ENCODE measurements at regions not wholly inside any gene's neighbourhood (a gene's known extent, or its start where the extent isn't known, plus 50 kb on each side); places are given as distances from the start of the nearest gene placed in this dataset.

GRCh38 chr10:36391405-36391804 is 734.0 kb upstream of the ANKRD30A start:
- DNase-seq (no peak), ATAC-seq (replicated peaks in 1 of 2) (no peak)
- no peaks in the 10 kb centered on the region for H3K4me1 Mint-ChIP-seq (ENCODE audit: low read depth)
- H3K36me3 Mint-ChIP-seq (ENCODE audit: insufficient read depth in 2 of 2) = peaks cover 0 to 3% of the 10 kb centered on the region in 2 donors
- H3K27ac Mint-ChIP-seq = no peak overlapping the region
- no peak overlapping the region for H3K4me3 Mint-ChIP-seq
- no peaks in the 10 kb centered on the region for H3K27me3 Mint-ChIP-seq (ENCODE audit: low read depth)
- peaks cover 3 to 8% of the 10 kb centered on the region in 2 donors for H3K9me3 Mint-ChIP-seq

GRCh38 chr10:36390221-36390620 is 735.2 kb upstream of the ANKRD30A start:
- Mint-ChIP-seq H3K27ac (no peak overlapping the region), H3K4me1 (ENCODE audit: low read depth) (no peaks in the 10 kb centered on the region), H3K9me3 (peaks cover 3 to 8% of the 10 kb centered on the region in 2 donors), H3K36me3 (ENCODE audit: insufficient read depth in 2 of 2) (peaks cover 0 to 3% of the 10 kb centered on the region in 2 donors), H3K4me3 (no peak overlapping the region), H3K27me3 (ENCODE audit: low read depth) (no peaks in the 10 kb centered on the region)
- ATAC-seq (replicated peaks in 1 of 2) (no peak), DNase-seq (no peak)

- ATAC-seq (replicated peaks in 1 of 2) (no peak), DNase-seq (no peak)
- no peak overlapping the region for H3K4me3 Mint-ChIP-seq
- peaks cover 0 to 5% of the 10 kb centered on the region in 2 donors for H3K9me3 Mint-ChIP-seq
- H3K4me1 Mint-ChIP-seq (ENCODE audit: low read depth) = no peaks in the 10 kb centered on the region
- H3K27ac Mint-ChIP-seq = no peak overlapping the region
- H3K36me3 Mint-ChIP-seq (ENCODE audit: insufficient read depth in 2 of 2) = no peaks in the 10 kb centered on the region
- no peaks in the 10 kb centered on the region for H3K27me3 Mint-ChIP-seq (ENCODE audit: low read depth)
These were observed 737.2 kb upstream of the ANKRD30A start for GRCh38 chr10:36388166-36388565.

- no peaks in the 10 kb centered on the region for H3K27me3 Mint-ChIP-seq (ENCODE audit: low read depth)
- H3K4me1 Mint-ChIP-seq (ENCODE audit: low read depth) = no peaks in the 10 kb centered on the region
- ATAC-seq (replicated peaks in 1 of 2) = no peak
These were observed 739.7 kb upstream of the ANKRD30A start for GRCh38 chr10:36385693-36386092.

DNA sequence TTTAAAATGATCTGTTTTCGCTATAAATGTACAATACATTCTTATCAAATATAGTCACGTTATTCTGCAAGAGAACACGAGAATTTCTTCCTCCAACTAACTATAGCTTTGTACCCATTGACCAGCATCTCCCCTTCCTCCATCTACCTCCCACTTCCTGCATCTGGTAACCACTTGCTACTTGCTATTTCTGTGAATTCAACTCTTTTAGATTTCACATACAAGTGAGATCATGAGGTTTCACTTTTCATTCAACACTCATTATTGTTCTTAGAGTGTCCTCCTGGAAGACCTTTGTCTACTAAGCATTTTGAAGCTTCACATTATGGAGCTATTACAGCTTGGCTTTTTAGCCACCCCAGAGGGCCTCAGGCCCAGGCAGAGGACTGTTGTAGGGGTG is 741.3 kb upstream of the FZD8 start:
- H3K9me3 Mint-ChIP-seq = peaks cover 2 to 7% of the 10 kb centered on the region in 2 donors
- DNase-seq (no peak), ATAC-seq (replicated peaks in 1 of 2) (no peak)
- H3K4me1 Mint-ChIP-seq (ENCODE audit: low read depth) = no peaks in the 10 kb centered on the region
- H3K4me3 Mint-ChIP-seq = no peak overlapping the region
- no peaks in the 10 kb centered on the region for H3K36me3 Mint-ChIP-seq (ENCODE audit: insufficient read depth in 2 of 2)
- no peaks in the 10 kb centered on the region for H3K27me3 Mint-ChIP-seq (ENCODE audit: low read depth)
- H3K27ac Mint-ChIP-seq = no peak overlapping the region

More at GRCh38 chr10:36385693-36386092, 739.7 kb upstream of the ANKRD30A start:
- Mint-ChIP-seq H3K9me3 (peaks cover 0 to 5% of the 10 kb centered on the region in 2 donors), H3K4me3 (no peak overlapping the region), H3K27ac (no peak overlapping the region), H3K36me3 (ENCODE audit: insufficient read depth in 2 of 2) (no peaks in the 10 kb centered on the region)
- DNase-seq = no peak

DNA sequence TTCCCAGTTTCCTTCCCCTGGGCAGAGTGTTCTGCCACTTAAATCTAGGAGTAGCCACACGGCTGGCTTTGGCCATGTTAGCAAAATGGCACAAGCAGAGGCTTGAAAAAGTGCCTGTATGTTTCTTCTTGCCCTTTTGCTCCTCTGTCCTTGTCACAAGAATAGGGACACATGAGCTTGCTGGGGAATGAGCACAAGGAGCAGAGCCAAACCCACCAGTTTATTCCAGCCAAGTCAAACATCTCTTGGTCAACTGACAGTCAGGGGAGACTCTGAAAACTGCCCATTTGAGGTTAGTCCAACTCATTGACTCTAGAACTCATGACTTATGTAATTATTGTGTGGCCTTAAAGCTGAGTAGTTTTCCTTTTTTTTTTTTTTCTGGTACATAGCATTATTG is 739.7 kb upstream of the FZD8 start:
- Mint-ChIP-seq H3K4me3 (no peak overlapping the region), H3K36me3 (ENCODE audit: insufficient read depth in 2 of 2) (no peaks in the 10 kb centered on the region), H3K9me3 (peaks cover 4 to 7% of the 10 kb centered on the region in 2 donors), H3K27me3 (ENCODE audit: low read depth) (no peaks in the 10 kb centered on the region), H3K4me1 (ENCODE audit: low read depth) (no peaks in the 10 kb centered on the region), H3K27ac (no peak overlapping the region)
- ATAC-seq (replicated peaks in 1 of 2) (no peak), DNase-seq (no peak)

DNA sequence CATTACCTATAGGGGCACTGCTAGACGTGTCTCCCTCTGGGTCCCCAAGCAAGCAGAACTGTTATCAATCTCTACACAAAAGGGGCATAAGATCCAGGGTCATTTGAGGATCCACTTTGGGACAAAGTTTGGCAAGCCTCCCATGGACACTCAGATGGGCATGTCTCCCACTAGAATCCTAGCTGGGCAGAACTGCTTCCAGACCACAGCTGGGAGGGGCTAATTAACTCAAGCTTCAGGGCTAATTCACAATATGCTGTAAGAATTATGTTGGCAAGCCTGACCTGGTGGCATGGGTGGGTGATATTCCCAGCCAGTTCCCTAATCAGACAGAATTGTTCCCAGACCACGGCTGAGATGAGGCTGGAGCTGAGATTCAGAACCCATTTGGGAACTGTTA is 738.4 kb upstream of the FZD8 start:
- H3K9me3 Mint-ChIP-seq = peaks cover 3 to 4% of the 10 kb centered on the region in 2 donors
- no peaks in the 10 kb centered on the region for H3K4me1 Mint-ChIP-seq (ENCODE audit: low read depth)
- DNase-seq (no peak), ATAC-seq (replicated peaks in 1 of 2) (no peak)
- H3K27ac Mint-ChIP-seq = no peak overlapping the region
- H3K36me3 Mint-ChIP-seq (ENCODE audit: insufficient read depth in 2 of 2) = no peaks in the 10 kb centered on the region
- no peak overlapping the region for H3K4me3 Mint-ChIP-seq
- no peaks in the 10 kb centered on the region for H3K27me3 Mint-ChIP-seq (ENCODE audit: low read depth)

- Mint-ChIP-seq H3K27me3 (ENCODE audit: low read depth) (no peaks in the 10 kb centered on the region), H3K4me3 (no peak overlapping the region)
These were observed 733.0 kb upstream of the FZD8 start for GRCh38 chr10:36375107-36375506.

DNA sequence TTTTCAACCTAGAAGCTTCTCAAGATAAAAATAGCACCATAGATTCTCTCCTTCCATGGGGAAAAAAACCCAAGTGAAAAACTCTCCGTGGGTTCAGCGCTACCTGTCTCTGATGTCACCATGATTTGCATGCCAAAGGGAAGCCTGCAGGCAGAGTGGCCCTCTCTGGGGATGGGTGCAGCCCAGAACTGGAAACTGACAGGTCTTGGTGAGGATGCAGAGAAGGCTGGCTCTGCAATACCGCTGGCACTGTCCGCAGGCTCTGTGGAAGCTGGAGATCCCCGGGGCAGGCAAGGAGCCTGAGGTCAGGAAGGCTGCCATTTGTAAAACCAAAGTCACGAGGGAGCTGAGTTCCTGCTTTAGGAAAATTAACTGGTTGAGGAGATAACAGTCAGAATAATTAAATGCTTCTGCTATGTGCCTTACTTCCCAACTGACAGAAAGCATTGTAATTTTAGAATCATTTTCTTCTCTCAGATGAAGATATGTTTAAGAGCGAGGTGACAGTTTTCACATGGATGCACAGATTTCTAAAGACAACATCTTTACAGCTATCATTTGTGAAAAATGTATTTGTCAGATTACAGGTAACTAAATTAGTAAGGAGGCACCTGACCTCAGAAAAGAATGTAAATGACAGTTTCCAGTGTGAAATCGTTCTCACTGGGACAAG is 731.5 kb upstream of the FZD8 start:
- Mint-ChIP-seq H3K9me3 (peaks cover 1 to 2% of the 10 kb centered on the region in 2 donors), H3K4me3 (no peak overlapping the region), H3K4me1 (ENCODE audit: low read depth) (no peaks in the 10 kb centered on the region), H3K27me3 (ENCODE audit: low read depth) (no peaks in the 10 kb centered on the region), H3K36me3 (ENCODE audit: insufficient read depth in 2 of 2) (peaks cover 0 to 1% of the 10 kb centered on the region in 2 donors), H3K27ac (no peak overlapping the region)
- DNase-seq = no peak
- ATAC-seq (replicated peaks in 1 of 2) = no peak

More at GRCh38 chr10:36375107-36375506, 733.0 kb upstream of the FZD8 start:
- no peak for ATAC-seq (replicated peaks in 1 of 2)
- no peak overlapping the region for H3K27ac Mint-ChIP-seq
- H3K9me3 Mint-ChIP-seq = peaks cover 3 to 4% of the 10 kb centered on the region in 2 donors
- peaks cover 0 to 1% of the 10 kb centered on the region in 2 donors for H3K36me3 Mint-ChIP-seq (ENCODE audit: insufficient read depth in 2 of 2)
- no peak for DNase-seq
- no peaks in the 10 kb centered on the region for H3K4me1 Mint-ChIP-seq (ENCODE audit: low read depth)

DNA sequence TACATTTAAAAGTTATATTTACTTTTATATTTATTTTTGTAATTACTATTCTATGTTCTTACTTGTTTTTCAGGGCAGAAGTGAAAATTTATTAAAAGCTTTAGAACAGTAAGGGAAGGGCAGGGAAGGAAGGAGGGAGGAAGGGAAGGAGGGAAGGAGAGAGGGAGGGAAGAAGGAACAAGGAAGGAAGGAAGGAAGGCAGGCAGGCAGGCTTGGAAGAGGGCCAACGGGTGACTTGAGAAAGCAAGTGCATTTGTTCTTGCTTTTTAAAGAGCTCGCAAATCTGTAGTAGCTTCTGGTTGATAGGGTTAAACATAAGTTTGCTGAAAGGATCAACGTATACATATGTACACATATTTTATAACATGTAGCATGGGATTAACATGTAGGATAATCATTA is 725.3 kb upstream of the FZD8 start:
- no peak for DNase-seq
- ATAC-seq (replicated peaks in 1 of 2) = no peak
- Mint-ChIP-seq H3K27ac (no peak overlapping the region), H3K4me3 (no peak overlapping the region), H3K36me3 (ENCODE audit: insufficient read depth in 2 of 2) (peaks cover 3% of the 10 kb centered on the region in 2 donors), H3K27me3 (ENCODE audit: low read depth) (no peaks in the 10 kb centered on the region), H3K9me3 (peaks cover 4% of the 10 kb centered on the region in 2 donors), H3K4me1 (ENCODE audit: low read depth) (no peaks in the 10 kb centered on the region)

- peaks cover 3% of the 10 kb centered on the region in 2 donors for H3K36me3 Mint-ChIP-seq (ENCODE audit: insufficient read depth in 2 of 2)
- no peak overlapping the region for H3K4me3 Mint-ChIP-seq
- DNase-seq = no peak
- peaks cover 4% of the 10 kb centered on the region in 2 donors for H3K9me3 Mint-ChIP-seq
- no peaks in the 10 kb centered on the region for H3K4me1 Mint-ChIP-seq (ENCODE audit: low read depth)
- ATAC-seq (replicated peaks in 1 of 2) = no peak
- H3K27me3 Mint-ChIP-seq (ENCODE audit: low read depth) = no peaks in the 10 kb centered on the region
- no peak overlapping the region for H3K27ac Mint-ChIP-seq
These were observed 724.7 kb upstream of the FZD8 start for GRCh38 chr10:36366843-36367242.

DNA sequence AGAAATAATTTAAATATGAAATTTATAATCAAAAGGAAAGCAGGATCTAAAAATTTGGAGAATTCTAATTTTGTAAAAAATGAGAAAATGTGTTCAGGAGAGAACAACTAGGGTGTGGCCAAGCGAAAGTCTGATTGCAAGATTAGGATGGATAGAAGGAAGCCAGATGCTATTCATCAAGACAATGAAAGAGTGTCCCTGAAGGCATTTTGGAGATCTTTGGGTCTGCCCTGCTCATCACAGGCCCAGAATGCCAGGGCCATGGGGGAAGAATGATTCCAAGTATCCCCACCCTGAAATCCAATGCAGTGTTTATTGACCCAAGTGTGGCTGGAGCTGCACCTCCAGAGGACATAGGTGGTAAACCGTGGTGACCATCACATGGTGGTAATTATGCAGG is 724.0 kb upstream of the FZD8 start:
- Mint-ChIP-seq H3K4me1 (ENCODE audit: low read depth) (no peaks in the 10 kb centered on the region), H3K27me3 (ENCODE audit: low read depth) (no peaks in the 10 kb centered on the region), H3K9me3 (peaks cover 4% of the 10 kb centered on the region in 2 donors), H3K36me3 (ENCODE audit: insufficient read depth in 2 of 2) (peaks cover 3% of the 10 kb centered on the region in 2 donors), H3K4me3 (no peak overlapping the region), H3K27ac (no peak overlapping the region)
- no peak for ATAC-seq (replicated peaks in 1 of 2)
- no peak for DNase-seq

- H3K27ac Mint-ChIP-seq = no peak overlapping the region
- H3K4me1 Mint-ChIP-seq (ENCODE audit: low read depth) = no peaks in the 10 kb centered on the region
- ATAC-seq (replicated peaks in 1 of 2) = no peak
- H3K36me3 Mint-ChIP-seq (ENCODE audit: insufficient read depth in 2 of 2) = peaks cover 3% of the 10 kb centered on the region in 2 donors
- DNase-seq = no peak
- no peaks in the 10 kb centered on the region for H3K27me3 Mint-ChIP-seq (ENCODE audit: low read depth)
- no peak overlapping the region for H3K4me3 Mint-ChIP-seq
- peaks cover 6 to 7% of the 10 kb centered on the region in 2 donors for H3K9me3 Mint-ChIP-seq
These were observed 720.2 kb upstream of the FZD8 start for GRCh38 chr10:36362257-36362656.

- no peaks in the 10 kb centered on the region for H3K4me1 Mint-ChIP-seq (ENCODE audit: low read depth)
- no peaks in the 10 kb centered on the region for H3K27me3 Mint-ChIP-seq (ENCODE audit: low read depth)
- H3K9me3 Mint-ChIP-seq = peaks cover 2 to 4% of the 10 kb centered on the region in 2 donors
- ATAC-seq (replicated peaks in 1 of 2) (no peak), DNase-seq (no peak)
- H3K27ac Mint-ChIP-seq = no peak overlapping the region
- no peak overlapping the region for H3K4me3 Mint-ChIP-seq
- no peaks in the 10 kb centered on the region for H3K36me3 Mint-ChIP-seq (ENCODE audit: insufficient read depth in 2 of 2)
These were observed 716.6 kb upstream of the FZD8 start for GRCh38 chr10:36358736-36359135.
